Stomach (tissue), 8 donors: ENCODE measurements at regions not wholly inside any gene's neighbourhood (a gene's known extent, or its start where the extent isn't known, plus 50 kb on each side); places are given as distances from the start of the nearest gene placed in this dataset.

ENCODE experiments used
- DNase-seq, 2 donors: peaks; one replicate each; pipeline versions ENCODE4 v3.0.0 to v3.0.0-alpha.2; 2013 to 2019
- H3K27ac ChIP-seq, 5 donors: fragments of 200-600 bp in 4 of 5; sonication (generic) in 4 of 5; one replicate each; pipeline ENCODE4 v1.5.1; 2013 to 2019; ENCODE audit warnings: mild to moderate bottlenecking in 1 of 5, moderate library complexity in 1 of 5
- H3K27me3 ChIP-seq, 3 donors: fragments of 200-600 bp; sonication (generic); one replicate each; pipeline ENCODE4 v1.5.1; 2017 to 2019; ENCODE audit warnings: mixed run types in 1 of 3
- H3K36me3 ChIP-seq, 4 donors: fragments of 200-600 bp; sonication (generic); 1 replicate in 3 of 4; 2 replicates in 1 of 4; pipeline ENCODE4 v1.5.1; 2016 to 2019
- H3K4me1 ChIP-seq, 4 donors: fragments of 200-600 bp; sonication (generic); one replicate each; pipeline ENCODE4 v1.5.1; 2016 to 2019
- H3K4me3 ChIP-seq, 4 donors: fragments of 200-600 bp; sonication (generic) in 3 of 4; one replicate each; pipeline ENCODE4 v1.5.1; 2016 to 2019; ENCODE audit warnings: mild to moderate bottlenecking in 1 of 4
- H3K9me3 ChIP-seq, 4 donors: fragments of 200-600 bp; sonication (generic); one replicate each; pipeline ENCODE4 v1.5.1; 2016 to 2019
- EP300 ChIP-seq: sonication (generic); formaldehyde crosslinking; IDR thresholded peaks from one replicate; pipeline ENCODE4 v1.6.1; 2017; ENCODE audit warnings: antibody characterized with exemption
- POLR2A ChIP-seq, 4 donors: fragments of 450-650 bp; IDR thresholded peaks; one replicate each; pipeline ENCODE4 v1.6.1; 2016; ENCODE audit warnings: antibody characterized with exemption in 4 of 4, control low read depth in 2 of 4, mild to moderate bottlenecking in 1 of 4, moderate library complexity in 1 of 4
- POLR2AphosphoS5 ChIP-seq, 3 donors: sonication (generic); formaldehyde crosslinking; IDR thresholded peaks; one replicate each; pipeline ENCODE4 v1.6.1; 2016; ENCODE audit warnings: antibody characterized with exemption in 3 of 3
- WGBS, 5 donors: extraction: QIAGEN DNeasy Blood & Tissue Kit in 3 of 5; methylation state at CpG; one replicate each; pipeline versions ENCODE4 v1.1.5 to v1.1.7; 2013 to 2018; 5-methylcytosine and 5-hydroxymethylcytosine counted together
- intact Hi-C: fragments of 100-400 bp; cut with DNase I; formaldehyde crosslinking; loops from one replicate; pipeline ENCODE4 v1.15.1; 2023; ENCODE audit warnings: low total_unique reads
- TF ChIP-seq, protein P1 (sequence below), 7 experiments: fragments of 450-650 bp in 4 of 7; fragments of 200-600 bp in 3 of 7; sonication (generic) in 3 of 7; IDR thresholded peaks; one replicate each; pipeline ENCODE4 v1.5.1; 2016 to 2019; ENCODE audit warnings: antibody characterized with exemption in 7 of 7, control low read depth in 2 of 7, mild to moderate bottlenecking in 1 of 7
- donor health status: healthy with polysubstance abuse.
- donor health status: Bipolar disorder and iron deficiency.
- donor health status: healthy.

DNA sequence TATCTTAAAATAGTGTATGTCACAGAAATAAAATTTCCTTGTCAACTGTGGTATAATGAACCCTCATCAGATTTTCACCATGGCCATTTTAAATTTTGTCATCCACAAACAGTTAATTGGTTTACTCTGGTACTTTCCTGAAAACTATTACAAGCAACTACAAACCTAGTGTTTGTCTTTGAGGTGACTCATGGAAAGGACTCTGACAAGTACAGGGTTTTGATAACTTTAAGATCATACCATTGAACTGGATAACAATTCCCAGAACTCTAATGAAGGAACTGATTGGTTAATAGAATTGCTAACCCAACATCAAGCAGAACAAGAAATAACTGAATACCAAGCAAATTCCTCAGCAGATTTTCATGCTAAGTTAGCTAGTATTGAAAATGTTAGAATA is 237.7 kb upstream of the IPO5 start:
- intact Hi-C loops = no loop called here
- Histone ChIP-seq H3K27me3 (no peaks in the 10 kb centered on the region), H3K4me3 (no peak overlapping the region), H3K36me3 (no peaks in the 10 kb centered on the region), H3K9me3 (peaks cover 0 to 9% (median 5%) of the 10 kb centered on the region in 4 donors), H3K4me1 (no peaks in the 10 kb centered on the region), H3K27ac (no peak overlapping the region)
- DNase-seq = no peak
- TF ChIP-seq, protein P1, sequence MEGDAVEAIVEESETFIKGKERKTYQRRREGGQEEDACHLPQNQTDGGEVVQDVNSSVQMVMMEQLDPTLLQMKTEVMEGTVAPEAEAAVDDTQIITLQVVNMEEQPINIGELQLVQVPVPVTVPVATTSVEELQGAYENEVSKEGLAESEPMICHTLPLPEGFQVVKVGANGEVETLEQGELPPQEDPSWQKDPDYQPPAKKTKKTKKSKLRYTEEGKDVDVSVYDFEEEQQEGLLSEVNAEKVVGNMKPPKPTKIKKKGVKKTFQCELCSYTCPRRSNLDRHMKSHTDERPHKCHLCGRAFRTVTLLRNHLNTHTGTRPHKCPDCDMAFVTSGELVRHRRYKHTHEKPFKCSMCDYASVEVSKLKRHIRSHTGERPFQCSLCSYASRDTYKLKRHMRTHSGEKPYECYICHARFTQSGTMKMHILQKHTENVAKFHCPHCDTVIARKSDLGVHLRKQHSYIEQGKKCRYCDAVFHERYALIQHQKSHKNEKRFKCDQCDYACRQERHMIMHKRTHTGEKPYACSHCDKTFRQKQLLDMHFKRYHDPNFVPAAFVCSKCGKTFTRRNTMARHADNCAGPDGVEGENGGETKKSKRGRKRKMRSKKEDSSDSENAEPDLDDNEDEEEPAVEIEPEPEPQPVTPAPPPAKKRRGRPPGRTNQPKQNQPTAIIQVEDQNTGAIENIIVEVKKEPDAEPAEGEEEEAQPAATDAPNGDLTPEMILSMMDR (IDR thresholded peaks at IDR 0.05) = no peak
- no peak for TF ChIP-seq EP300
- TF ChIP-seq POLR2A (IDR thresholded peaks at IDR 0.05) = no peak
- TF ChIP-seq POLR2AphosphoS5 (IDR thresholded peaks at IDR 0.05) = no peak

DNA sequence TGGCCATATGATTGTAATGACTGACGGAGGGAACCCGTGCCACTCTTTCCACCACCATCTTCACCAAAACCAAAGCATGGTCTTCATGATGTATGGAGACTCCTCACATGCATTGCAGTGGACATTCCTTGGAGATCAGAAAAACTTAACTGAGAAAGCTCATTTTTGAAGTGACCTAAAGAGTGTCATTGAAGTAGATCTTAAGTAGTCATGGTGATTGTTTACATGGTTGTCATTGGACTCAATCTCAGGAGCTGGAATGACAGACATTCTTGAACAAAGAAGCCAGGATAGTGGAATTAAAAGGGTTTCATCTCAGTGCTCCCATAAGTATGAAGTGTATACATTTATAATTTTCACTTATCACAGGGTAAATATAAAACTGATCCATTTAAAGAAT is 236.7 kb upstream of the IPO5 start:
- no peak for TF ChIP-seq POLR2AphosphoS5 (IDR thresholded peaks at IDR 0.05)
- no peak for TF ChIP-seq EP300
- TF ChIP-seq, protein P1 (IDR thresholded peaks at IDR 0.05) = no peak
- no peak for TF ChIP-seq POLR2A (IDR thresholded peaks at IDR 0.05)
- 49 to 82% (median 64%) methylated on average over 2 of the region's 2 CpGs for WGBS, 5 donors

DNA sequence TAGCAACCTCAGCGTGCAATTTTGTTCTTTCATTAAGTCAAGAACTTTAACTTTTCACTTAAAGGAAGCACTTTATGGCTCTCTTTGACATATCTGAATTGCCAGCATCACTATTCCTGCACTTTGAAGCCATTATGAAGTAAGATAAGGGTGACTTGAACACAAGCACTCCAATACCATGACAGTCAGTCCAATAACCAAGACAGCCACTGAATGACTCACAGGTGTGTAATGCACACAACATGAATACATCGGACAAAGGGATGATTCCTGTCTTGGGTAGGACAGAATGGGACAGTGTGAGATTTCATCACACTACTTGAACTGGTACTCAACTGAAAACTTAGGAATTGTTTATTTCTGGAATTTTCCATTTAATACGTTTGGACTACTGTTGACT is 233.7 kb upstream of the IPO5 start:
- Histone ChIP-seq H3K36me3 (no peaks in the 10 kb centered on the region), H3K4me3 (no peak overlapping the region), H3K9me3 (no peaks in the 10 kb centered on the region), H3K27ac (no peak overlapping the region), H3K27me3 (no peaks in the 10 kb centered on the region), H3K4me1 (no peaks in the 10 kb centered on the region)
- no peak for DNase-seq
- TF ChIP-seq POLR2AphosphoS5 (IDR thresholded peaks at IDR 0.05) = no peak
- WGBS, 5 donors = 85 to 92% (median 88%) methylated on average over 3 of the region's 3 CpGs
- intact Hi-C loops = no loop called here

More for the DNA sequence above, 236.7 kb upstream of the IPO5 start:
- intact Hi-C loops = no loop called here
- no peaks in the 10 kb centered on the region for H3K27me3 ChIP-seq
- no peak overlapping the region for H3K27ac ChIP-seq
- peaks cover 0 to 9% (median 5%) of the 10 kb centered on the region in 4 donors for H3K9me3 ChIP-seq
- no peaks in the 10 kb centered on the region for H3K4me1 ChIP-seq
- H3K36me3 ChIP-seq = no peaks in the 10 kb centered on the region
- no peak for DNase-seq
- H3K4me3 ChIP-seq = no peak overlapping the region

DNA sequence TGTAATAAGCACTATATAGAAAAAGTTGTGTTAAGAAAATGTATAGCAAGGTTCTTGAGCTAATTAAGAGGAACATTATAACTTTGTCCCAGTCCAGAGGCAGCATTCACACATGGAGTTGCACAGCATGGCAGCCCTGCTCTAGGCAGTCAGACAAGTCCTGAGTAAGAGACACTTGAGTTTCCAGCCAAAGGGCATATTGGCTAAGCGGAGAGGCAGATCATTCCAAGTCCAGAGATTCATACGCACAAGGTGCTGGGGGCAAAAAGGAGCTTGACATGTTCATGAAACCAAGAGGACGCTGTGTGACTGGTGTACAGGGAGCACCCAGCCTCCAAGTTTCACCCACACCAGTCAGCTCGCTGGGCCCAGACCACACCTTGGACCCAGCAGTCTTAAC is 232.6 kb upstream of the IPO5 start:
- Histone ChIP-seq H3K27me3 (no peaks in the 10 kb centered on the region), H3K9me3 (no peaks in the 10 kb centered on the region), H3K4me1 (no peaks in the 10 kb centered on the region), H3K27ac (no peak overlapping the region), H3K4me3 (no peak overlapping the region), H3K36me3 (no peaks in the 10 kb centered on the region)
- 90 to 99% (median 95%) methylated on average over 4 of the region's 4 CpGs for WGBS, 5 donors
- TF ChIP-seq EP300 (no peak), POLR2AphosphoS5 (IDR thresholded peaks at IDR 0.05) (no peak), POLR2A (IDR thresholded peaks at IDR 0.05) (no peak)
- TF ChIP-seq, protein P1 (IDR thresholded peaks at IDR 0.05) = no peak
- intact Hi-C loops = no loop called here
- DNase-seq = no peak

DNA sequence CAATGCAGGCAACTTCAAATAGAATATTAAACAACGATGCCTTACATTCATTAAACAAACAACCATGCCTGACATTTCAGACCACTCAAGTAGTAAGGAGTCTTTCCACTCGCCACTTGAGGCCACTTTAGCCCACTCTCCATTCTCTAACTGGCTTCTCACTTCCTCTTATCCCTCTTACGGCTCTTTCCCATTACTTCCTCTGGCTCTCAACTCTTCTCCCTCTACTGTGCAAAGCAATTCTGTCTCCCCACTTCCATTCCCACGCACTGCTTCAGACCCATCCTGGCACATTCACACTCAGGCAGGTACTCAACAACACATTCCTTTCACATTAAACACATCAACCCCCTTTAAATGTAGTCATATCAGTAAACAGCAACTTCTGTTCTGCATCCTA is 229.8 kb upstream of the IPO5 start:
- 62 to 78% (median 70%) methylated on average over 4 of the region's 4 CpGs for WGBS, 5 donors
- intact Hi-C loops = no loop called here
- DNase-seq = no peak
- TF ChIP-seq EP300 = no peak
- TF ChIP-seq, protein P1 (IDR thresholded peaks at IDR 0.05) = no peak
- no peaks in the 10 kb centered on the region for H3K9me3 ChIP-seq
- H3K27me3 ChIP-seq = no peaks in the 10 kb centered on the region
- H3K27ac ChIP-seq = no peak overlapping the region
- H3K4me3 ChIP-seq = no peak overlapping the region
- peaks cover 0 to 4% (median 0%) of the 10 kb centered on the region in 4 donors for H3K4me1 ChIP-seq
- H3K36me3 ChIP-seq = no peaks in the 10 kb centered on the region
